ENCODE measurements at regions not wholly inside any gene's neighbourhood (a gene's known extent, or its start where the extent isn't known, plus 50 kb on each side); places are given as distances from the start of the nearest gene placed in this dataset.

GRCh38 chr5:142511358-142511757 is 174.5 kb downstream of the FGF1 start (continued):
- TF ChIP-seq, protein P1, sequence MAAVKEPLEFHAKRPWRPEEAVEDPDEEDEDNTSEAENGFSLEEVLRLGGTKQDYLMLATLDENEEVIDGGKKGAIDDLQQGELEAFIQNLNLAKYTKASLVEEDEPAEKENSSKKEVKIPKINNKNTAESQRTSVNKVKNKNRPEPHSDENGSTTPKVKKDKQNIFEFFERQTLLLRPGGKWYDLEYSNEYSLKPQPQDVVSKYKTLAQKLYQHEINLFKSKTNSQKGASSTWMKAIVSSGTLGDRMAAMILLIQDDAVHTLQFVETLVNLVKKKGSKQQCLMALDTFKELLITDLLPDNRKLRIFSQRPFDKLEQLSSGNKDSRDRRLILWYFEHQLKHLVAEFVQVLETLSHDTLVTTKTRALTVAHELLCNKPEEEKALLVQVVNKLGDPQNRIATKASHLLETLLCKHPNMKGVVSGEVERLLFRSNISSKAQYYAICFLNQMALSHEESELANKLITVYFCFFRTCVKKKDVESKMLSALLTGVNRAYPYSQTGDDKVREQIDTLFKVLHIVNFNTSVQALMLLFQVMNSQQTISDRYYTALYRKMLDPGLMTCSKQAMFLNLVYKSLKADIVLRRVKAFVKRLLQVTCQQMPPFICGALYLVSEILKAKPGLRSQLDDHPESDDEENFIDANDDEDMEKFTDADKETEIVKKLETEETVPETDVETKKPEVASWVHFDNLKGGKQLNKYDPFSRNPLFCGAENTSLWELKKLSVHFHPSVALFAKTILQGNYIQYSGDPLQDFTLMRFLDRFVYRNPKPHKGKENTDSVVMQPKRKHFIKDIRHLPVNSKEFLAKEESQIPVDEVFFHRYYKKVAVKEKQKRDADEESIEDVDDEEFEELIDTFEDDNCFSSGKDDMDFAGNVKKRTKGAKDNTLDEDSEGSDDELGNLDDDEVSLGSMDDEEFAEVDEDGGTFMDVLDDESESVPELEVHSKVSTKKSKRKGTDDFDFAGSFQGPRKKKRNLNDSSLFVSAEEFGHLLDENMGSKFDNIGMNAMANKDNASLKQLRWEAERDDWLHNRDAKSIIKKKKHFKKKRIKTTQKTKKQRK (IDR thresholded peaks at IDR 0.05; ENCODE audit: low read depth, low read length) = no peak
- TF ChIP-seq BRCA1 (IDR thresholded peaks at IDR 0.05; ENCODE audit: low read depth, low read length) (no peak), SMARCA5 (IDR thresholded peaks at IDR 0.05) (no peak), CREB1 (IDR thresholded peaks at IDR 0.05; ENCODE audit: low read depth) (no peak), SPI1 (IDR thresholded peaks at IDR 0.05; ENCODE audit: borderline replicate concordance, insufficient read depth, low read depth, low read length) (no peak), CBFB (IDR thresholded peaks at IDR 0.05; ENCODE audit: low read depth) (no peak), SUZ12 (IDR thresholded peaks at IDR 0.05; ENCODE audit: unreplicated experiment) (no peak)
- TF ChIP-seq, protein P2, sequence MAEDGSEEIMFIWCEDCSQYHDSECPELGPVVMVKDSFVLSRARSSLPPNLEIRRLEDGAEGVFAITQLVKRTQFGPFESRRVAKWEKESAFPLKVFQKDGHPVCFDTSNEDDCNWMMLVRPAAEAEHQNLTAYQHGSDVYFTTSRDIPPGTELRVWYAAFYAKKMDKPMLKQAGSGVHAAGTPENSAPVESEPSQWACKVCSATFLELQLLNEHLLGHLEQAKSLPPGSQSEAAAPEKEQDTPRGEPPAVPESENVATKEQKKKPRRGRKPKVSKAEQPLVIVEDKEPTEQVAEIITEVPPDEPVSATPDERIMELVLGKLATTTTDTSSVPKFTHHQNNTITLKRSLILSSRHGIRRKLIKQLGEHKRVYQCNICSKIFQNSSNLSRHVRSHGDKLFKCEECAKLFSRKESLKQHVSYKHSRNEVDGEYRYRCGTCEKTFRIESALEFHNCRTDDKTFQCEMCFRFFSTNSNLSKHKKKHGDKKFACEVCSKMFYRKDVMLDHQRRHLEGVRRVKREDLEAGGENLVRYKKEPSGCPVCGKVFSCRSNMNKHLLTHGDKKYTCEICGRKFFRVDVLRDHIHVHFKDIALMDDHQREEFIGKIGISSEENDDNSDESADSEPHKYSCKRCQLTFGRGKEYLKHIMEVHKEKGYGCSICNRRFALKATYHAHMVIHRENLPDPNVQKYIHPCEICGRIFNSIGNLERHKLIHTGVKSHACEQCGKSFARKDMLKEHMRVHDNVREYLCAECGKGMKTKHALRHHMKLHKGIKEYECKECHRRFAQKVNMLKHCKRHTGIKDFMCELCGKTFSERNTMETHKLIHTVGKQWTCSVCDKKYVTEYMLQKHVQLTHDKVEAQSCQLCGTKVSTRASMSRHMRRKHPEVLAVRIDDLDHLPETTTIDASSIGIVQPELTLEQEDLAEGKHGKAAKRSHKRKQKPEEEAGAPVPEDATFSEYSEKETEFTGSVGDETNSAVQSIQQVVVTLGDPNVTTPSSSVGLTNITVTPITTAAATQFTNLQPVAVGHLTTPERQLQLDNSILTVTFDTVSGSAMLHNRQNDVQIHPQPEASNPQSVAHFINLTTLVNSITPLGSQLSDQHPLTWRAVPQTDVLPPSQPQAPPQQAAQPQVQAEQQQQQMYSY (CRISPR knock-in tag; IDR thresholded peaks at IDR 0.05) = no peak

Data from GM12878 (cell line).